HG02798 (cell line): ENCODE measurements at regions not wholly inside any gene's neighbourhood (a gene's known extent, or its start where the extent isn't known, plus 50 kb on each side); places are given as distances from the start of the nearest gene placed in this dataset.
"Not testable (repeated sequence)": the region's sequence is repeated elsewhere in the genome, so short reads cannot be mapped to it uniquely, and the experiment has no call there.

Experiments
- ATAC-seq: cut with Tn5 transposase; IDR thresholded peaks from one replicate; pipeline ENCODE4 v1.9.1; 2021; ENCODE audit warnings: mild to moderate bottlenecking; ENCODE audit not compliant: unreplicated experiment, poor library complexity

- no peak for ATAC-seq
These were observed 255.5 kb downstream of the CTH start for GRCh38 chr1:70666381-70667140.

GRCh38 chr1:70667494-70668170 is 256.6 kb downstream of the CTH start:
- ATAC-seq = no peak

GRCh38 chr1:70671006-70671405 is 259.9 kb downstream of the CTH start:
- ATAC-seq = no peak

GRCh38 chr1:70672442-70672888 is 261.4 kb downstream of the CTH start:
- no peak for ATAC-seq

- ATAC-seq = no peak
These were observed 264.0 kb downstream of the CTH start for GRCh38 chr1:70674941-70675685.

GRCh38 chr1:70675737-70676156 is 264.7 kb downstream of the CTH start:
- no peak for ATAC-seq

GRCh38 chr1:70685300-70686286 is 274.5 kb downstream of the CTH start:
- peak; percentile 100 for ATAC-seq

- ATAC-seq = no peak
These were observed 277.5 kb downstream of the CTH start for GRCh38 chr1:70688580-70688979.

GRCh38 chr1:70706381-70707037 is 295.4 kb downstream of the CTH start:
- ATAC-seq = no peak

GRCh38 chr1:70707214-70707613 is 296.1 kb downstream of the CTH start:
- ATAC-seq = no peak

- no peak for ATAC-seq
These were observed 303.1 kb downstream of the CTH start for GRCh38 chr1:70714149-70714548.

GRCh38 chr1:70717211-70717610 is 306.1 kb downstream of the CTH start:
- ATAC-seq = no peak

GRCh38 chr1:70717656-70718055 is 306.6 kb downstream of the CTH start:
- no peak for ATAC-seq

GRCh38 chr1:70718086-70718630 is 307.1 kb downstream of the CTH start:
- no peak for ATAC-seq

GRCh38 chr1:70719154-70719553 is 308.1 kb downstream of the CTH start:
- ATAC-seq = no peak

GRCh38 chr1:70720109-70720508 is 309.0 kb downstream of the CTH start:
- ATAC-seq = no peak

GRCh38 chr1:70720521-70720920 is 309.5 kb downstream of the CTH start:
- ATAC-seq = no peak

GRCh38 chr1:70727886-70728489 is 316.9 kb downstream of the CTH start:
- no peak for ATAC-seq

- ATAC-seq = not testable (repeated sequence)
These were observed 311.1 kb downstream of the PTGER3 start for GRCh38 chr1:70736518-70736917.
